ENCODE measurements at regions not wholly inside any gene's neighbourhood (a gene's known extent, or its start where the extent isn't known, plus 50 kb on each side); places are given as distances from the start of the nearest gene placed in this dataset.
A peak's percentile ranks its signal among the peaks of the same experiment; 100 is the strongest.

GRCh38 chr3:59374091-59374817, 324.4 kb upstream of the CFAP20DC start:
- DNase-seq (ENCODE audit: low read depth in 1 of 2, low spot score in 1 of 2), result no peak
- Histone ChIP-seq H3K4me3 (no peak overlapping the region), H3K36me3 (no peaks in the 10 kb centered on the region), H3K27me3 (no peaks in the 10 kb centered on the region), H3K4me1 (ENCODE audit: low read depth) (peaks cover 14% of the 10 kb centered on the region), H3K9me3 (ENCODE audit: low read depth) (no peaks in the 10 kb centered on the region), H3K27ac (no peak overlapping the region)
- TF ChIP-seq, protein P1, sequence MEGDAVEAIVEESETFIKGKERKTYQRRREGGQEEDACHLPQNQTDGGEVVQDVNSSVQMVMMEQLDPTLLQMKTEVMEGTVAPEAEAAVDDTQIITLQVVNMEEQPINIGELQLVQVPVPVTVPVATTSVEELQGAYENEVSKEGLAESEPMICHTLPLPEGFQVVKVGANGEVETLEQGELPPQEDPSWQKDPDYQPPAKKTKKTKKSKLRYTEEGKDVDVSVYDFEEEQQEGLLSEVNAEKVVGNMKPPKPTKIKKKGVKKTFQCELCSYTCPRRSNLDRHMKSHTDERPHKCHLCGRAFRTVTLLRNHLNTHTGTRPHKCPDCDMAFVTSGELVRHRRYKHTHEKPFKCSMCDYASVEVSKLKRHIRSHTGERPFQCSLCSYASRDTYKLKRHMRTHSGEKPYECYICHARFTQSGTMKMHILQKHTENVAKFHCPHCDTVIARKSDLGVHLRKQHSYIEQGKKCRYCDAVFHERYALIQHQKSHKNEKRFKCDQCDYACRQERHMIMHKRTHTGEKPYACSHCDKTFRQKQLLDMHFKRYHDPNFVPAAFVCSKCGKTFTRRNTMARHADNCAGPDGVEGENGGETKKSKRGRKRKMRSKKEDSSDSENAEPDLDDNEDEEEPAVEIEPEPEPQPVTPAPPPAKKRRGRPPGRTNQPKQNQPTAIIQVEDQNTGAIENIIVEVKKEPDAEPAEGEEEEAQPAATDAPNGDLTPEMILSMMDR (IDR thresholded peaks at IDR 0.05; ENCODE audit: low read depth, low read length), result no peak

DNA sequence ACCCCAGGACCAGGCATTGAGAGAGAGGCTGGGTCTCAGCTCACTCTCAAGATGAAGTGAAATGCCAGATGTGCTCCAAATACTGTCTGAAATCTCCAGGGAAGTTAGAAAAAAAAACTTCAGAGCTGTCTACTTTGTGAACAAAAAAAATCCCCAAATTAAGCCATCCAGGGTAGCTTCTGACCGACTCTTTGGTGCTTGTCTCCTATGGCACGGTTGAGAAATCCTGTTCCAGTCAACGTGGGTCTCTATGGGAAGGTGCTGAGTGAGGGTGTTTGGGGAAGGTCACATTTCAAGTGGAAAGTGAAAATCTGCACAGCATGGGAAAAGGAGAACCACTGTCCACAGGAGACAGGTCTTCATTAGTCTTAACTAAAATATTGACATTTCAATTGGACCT, 322.5 kb upstream of the CFAP20DC start:
- Histone ChIP-seq H3K27ac (no peak overlapping the region), H3K4me1 (ENCODE audit: low read depth) (peaks cover 19% of the 10 kb centered on the region), H3K4me3 (no peak overlapping the region), H3K9me3 (ENCODE audit: low read depth) (no peaks in the 10 kb centered on the region), H3K27me3 (no peaks in the 10 kb centered on the region), H3K36me3 (no peaks in the 10 kb centered on the region)
- TF ChIP-seq, protein P1 (IDR thresholded peaks at IDR 0.05; ENCODE audit: low read depth, low read length), result no peak
- no peak for DNase-seq (ENCODE audit: low read depth in 1 of 2, low spot score in 1 of 2)

GRCh38 chr3:59368900-59369675, 319.3 kb upstream of the CFAP20DC start:
- no peak overlapping the region for H3K4me3 ChIP-seq
- H3K27ac ChIP-seq, result no peak overlapping the region
- H3K36me3 ChIP-seq, result no peaks in the 10 kb centered on the region
- peaks cover 10% of the 10 kb centered on the region for H3K4me1 ChIP-seq (ENCODE audit: low read depth)
- DNase-seq (ENCODE audit: low read depth in 1 of 2, low spot score in 1 of 2), result peak in 1 of 2 donors; percentile 10
- H3K27me3 ChIP-seq, result no peaks in the 10 kb centered on the region
- no peaks in the 10 kb centered on the region for H3K9me3 ChIP-seq (ENCODE audit: low read depth)
- TF ChIP-seq, protein P1 (IDR thresholded peaks at IDR 0.05; ENCODE audit: low read depth, low read length), result no peak

GRCh38 chr3:59367150-59367549, 317.3 kb upstream of the CFAP20DC start:
- Histone ChIP-seq H3K4me1 (ENCODE audit: low read depth) (peaks cover 5% of the 10 kb centered on the region), H3K27ac (no peak overlapping the region), H3K9me3 (ENCODE audit: low read depth) (no peaks in the 10 kb centered on the region), H3K27me3 (no peaks in the 10 kb centered on the region), H3K36me3 (no peaks in the 10 kb centered on the region), H3K4me3 (no peak overlapping the region)
- DNase-seq (ENCODE audit: low read depth in 1 of 2, low spot score in 1 of 2), result no peak
- TF ChIP-seq, protein P1 (IDR thresholded peaks at IDR 0.05; ENCODE audit: low read depth, low read length), result no peak

GRCh38 chr3:59366218-59366617, 316.4 kb upstream of the CFAP20DC start:
- no peak for DNase-seq (ENCODE audit: low read depth in 1 of 2, low spot score in 1 of 2)
- no peaks in the 10 kb centered on the region for H3K27me3 ChIP-seq
- H3K9me3 ChIP-seq (ENCODE audit: low read depth), result no peaks in the 10 kb centered on the region
- TF ChIP-seq, protein P1 (IDR thresholded peaks at IDR 0.05; ENCODE audit: low read depth, low read length), result no peak
- no peak overlapping the region for H3K4me3 ChIP-seq
- H3K36me3 ChIP-seq, result no peaks in the 10 kb centered on the region
- H3K4me1 ChIP-seq (ENCODE audit: low read depth), result peaks cover 5% of the 10 kb centered on the region
- no peak overlapping the region for H3K27ac ChIP-seq

Data from cardiac muscle cell (in vitro differentiated cells and primary cell).